AG09309 (cell line): ENCODE measurements at regions not wholly inside any gene's neighbourhood (a gene's known extent, or its start where the extent isn't known, plus 50 kb on each side); places are given as distances from the start of the nearest gene placed in this dataset.

ENCODE experiments used
- DNase-seq: peaks from one replicate; pipeline ENCODE4 v3.0.0-alpha.2; 2010; ENCODE audit warnings: low read depth
- H3K4me3 ChIP-seq: 2 replicates; pipeline ENCODE4 v1.5.1; 2011; ENCODE audit warnings: mild to moderate bottlenecking, low read depth, low read length, moderate library complexity; ENCODE audit not compliant: control insufficient read depth
- TF ChIP-seq, protein P1 (sequence below): IDR thresholded peaks from 2 replicates; pipeline ENCODE4 v1.5.1; 2011; ENCODE audit warnings: mild to moderate bottlenecking, low read depth, low read length, inconsistent platforms; ENCODE audit not compliant: insufficient read depth, control insufficient read depth; ENCODE audit errors: missing control alignments

DNA sequence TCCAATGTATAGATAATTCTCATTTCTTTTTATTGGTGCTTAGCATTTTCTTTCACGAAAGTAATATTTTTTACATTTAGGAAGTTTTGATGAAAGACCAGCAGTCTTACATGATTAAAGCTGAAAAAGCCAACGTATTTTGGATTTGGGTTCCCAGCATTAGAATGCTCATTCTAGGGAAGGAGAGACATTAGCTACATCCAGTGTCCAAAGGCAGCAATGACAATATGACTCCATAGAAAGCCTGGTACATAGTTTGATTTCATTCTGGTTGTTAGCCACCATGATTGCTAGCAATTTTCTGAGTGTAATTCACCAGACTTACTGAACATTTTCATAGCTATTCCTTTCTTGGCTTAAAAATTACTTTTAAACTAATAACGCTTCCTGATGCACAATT lies 1397.5 kb downstream of the PCDH7 start:
- no peak for DNase-seq
- TF ChIP-seq, protein P1, sequence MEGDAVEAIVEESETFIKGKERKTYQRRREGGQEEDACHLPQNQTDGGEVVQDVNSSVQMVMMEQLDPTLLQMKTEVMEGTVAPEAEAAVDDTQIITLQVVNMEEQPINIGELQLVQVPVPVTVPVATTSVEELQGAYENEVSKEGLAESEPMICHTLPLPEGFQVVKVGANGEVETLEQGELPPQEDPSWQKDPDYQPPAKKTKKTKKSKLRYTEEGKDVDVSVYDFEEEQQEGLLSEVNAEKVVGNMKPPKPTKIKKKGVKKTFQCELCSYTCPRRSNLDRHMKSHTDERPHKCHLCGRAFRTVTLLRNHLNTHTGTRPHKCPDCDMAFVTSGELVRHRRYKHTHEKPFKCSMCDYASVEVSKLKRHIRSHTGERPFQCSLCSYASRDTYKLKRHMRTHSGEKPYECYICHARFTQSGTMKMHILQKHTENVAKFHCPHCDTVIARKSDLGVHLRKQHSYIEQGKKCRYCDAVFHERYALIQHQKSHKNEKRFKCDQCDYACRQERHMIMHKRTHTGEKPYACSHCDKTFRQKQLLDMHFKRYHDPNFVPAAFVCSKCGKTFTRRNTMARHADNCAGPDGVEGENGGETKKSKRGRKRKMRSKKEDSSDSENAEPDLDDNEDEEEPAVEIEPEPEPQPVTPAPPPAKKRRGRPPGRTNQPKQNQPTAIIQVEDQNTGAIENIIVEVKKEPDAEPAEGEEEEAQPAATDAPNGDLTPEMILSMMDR: no peak
- no peak overlapping the region for H3K4me3 ChIP-seq

DNA sequence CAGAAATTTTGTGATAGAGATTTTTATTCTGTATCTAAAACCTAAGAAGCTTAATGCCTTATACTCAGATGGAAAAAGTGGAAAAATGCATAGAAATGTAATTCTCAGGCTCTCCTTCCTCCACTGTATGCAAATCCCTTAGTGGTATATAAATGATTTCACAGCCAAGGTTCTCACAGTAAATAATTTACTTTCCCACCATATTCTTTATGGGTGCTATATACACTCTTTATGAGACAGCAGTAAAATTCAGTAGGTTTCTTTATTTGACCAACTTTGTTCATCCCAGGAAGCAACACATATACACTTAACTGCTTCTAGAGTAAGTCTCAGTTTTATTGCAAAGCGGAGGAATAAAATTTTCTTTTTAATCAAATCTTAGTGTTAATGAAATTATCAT lies 1399.7 kb downstream of the PCDH7 start:
- DNase-seq: no peak
- TF ChIP-seq, protein P1: no peak
- H3K4me3 ChIP-seq: no peak overlapping the region

DNA sequence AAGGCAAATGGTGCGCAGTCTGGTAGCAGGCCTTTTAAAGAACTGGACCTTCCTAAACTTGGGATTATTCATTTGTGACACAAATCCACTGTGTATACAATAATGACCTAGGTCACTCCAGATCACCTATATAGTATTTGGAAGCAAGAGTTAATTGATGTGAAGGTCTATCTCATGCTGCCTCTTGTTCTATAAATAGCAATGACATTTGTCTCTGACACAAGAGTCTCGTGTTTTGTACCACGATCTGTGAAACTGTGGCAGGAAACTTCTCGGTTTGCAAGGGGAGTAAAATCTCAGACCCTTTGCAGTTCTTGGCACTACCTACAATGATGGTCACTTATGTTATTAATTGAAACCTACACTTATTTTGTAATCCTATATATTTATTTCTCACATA lies 1408.4 kb downstream of the PCDH7 start:
- DNase-seq: no peak

DNA sequence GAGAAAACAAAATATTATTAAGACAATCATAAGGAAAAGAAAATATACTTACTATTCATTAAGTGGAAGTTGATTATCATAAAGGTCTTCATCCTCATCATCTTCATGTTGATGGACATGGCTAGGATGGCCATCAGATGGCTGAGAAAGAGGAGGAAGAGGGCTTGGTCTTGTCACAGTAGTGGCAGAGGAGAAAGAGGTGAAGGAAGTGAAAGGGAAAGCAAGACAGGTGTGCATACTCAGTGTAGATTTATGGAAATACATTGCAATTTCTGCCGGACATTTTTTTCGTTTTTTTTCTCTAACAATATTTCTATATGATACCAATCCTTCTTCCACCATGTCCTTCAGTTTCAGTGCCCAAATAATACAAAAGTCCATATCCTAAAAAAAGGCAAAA lies 1409.8 kb downstream of the PCDH7 start:
- DNase-seq: no peak
- TF ChIP-seq, protein P1: no peak
- no peak overlapping the region for H3K4me3 ChIP-seq

More for the DNA sequence above, 1408.4 kb downstream of the PCDH7 start:
- TF ChIP-seq, protein P1: no peak
- no peak overlapping the region for H3K4me3 ChIP-seq

DNA sequence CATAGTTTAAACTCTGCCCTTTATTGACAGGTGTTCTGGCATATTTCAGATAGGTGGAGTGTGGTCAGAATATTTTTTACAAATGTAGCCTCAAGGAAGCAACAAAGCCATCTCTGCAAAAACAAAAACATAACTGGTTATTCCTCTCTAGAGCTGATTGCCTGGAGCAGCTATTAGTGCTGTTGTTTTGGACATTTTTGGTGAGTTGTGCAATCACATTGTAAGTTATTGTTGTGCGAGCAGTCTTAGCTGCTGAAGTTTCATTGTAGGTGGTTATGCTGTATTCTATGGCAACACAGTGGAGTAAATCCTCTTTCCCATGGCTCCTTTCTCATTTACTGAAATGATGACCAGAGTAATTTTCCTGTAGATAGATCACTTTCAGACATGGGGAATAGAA lies 1413.0 kb downstream of the PCDH7 start:
- TF ChIP-seq, protein P1: no peak
- H3K4me3 ChIP-seq: no peak overlapping the region
- DNase-seq: no peak

DNA sequence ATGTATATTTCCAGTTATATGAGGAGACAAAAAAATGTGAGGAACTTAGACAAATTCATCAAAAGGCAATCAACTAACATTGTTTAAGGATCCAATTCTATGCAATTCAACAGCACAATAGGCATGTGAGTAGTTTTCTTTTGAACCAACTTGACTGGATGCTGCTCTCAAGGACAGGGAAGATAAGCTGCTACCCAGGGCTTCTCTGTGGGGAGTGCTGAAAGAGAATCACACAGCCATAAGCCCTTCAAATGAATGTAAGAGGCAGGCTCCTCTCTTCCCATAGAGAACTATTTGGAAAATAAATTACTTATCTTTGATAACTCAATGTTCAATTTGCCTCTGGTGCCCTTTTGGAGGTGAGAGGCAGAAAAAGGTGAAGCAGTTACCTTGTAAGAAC lies 1413.6 kb downstream of the PCDH7 start:
- H3K4me3 ChIP-seq: no peak overlapping the region
- no peak for DNase-seq
- TF ChIP-seq, protein P1: no peak

DNA sequence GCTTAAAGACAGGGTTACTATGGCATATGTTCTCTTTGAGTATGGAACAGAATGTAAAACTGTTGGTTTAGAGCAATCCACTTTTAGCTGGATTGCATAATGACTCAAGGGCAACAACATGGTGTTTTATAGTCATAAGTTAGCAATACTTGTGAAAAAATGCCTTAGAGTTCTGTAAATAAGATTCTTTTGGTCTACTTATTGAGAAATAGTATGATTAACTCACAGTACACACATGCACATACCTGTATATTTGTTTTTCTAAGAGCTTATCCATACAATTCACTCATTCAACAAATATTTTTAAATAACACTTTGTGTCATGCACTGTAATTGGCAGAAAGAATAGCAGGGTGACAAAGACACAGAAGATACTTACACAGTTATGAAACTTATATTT lies 1415.5 kb downstream of the PCDH7 start:
- TF ChIP-seq, protein P1: no peak
- peak; percentile 28 for DNase-seq
- no peak overlapping the region for H3K4me3 ChIP-seq
